Fibroblast of skin of right biceps (primary cell): ENCODE measurements at regions not wholly inside any gene's neighbourhood (a gene's known extent, or its start where the extent isn't known, plus 50 kb on each side); places are given as distances from the start of the nearest gene placed in this dataset.
"Not testable (repeated sequence)": the region's sequence is repeated elsewhere in the genome, so short reads cannot be mapped to it uniquely, and the experiment has no call there.

ENCODE experiments used
- DNase-seq: peaks from one replicate; pipeline ENCODE4 v3.0.0-alpha.2; 2013

DNA sequence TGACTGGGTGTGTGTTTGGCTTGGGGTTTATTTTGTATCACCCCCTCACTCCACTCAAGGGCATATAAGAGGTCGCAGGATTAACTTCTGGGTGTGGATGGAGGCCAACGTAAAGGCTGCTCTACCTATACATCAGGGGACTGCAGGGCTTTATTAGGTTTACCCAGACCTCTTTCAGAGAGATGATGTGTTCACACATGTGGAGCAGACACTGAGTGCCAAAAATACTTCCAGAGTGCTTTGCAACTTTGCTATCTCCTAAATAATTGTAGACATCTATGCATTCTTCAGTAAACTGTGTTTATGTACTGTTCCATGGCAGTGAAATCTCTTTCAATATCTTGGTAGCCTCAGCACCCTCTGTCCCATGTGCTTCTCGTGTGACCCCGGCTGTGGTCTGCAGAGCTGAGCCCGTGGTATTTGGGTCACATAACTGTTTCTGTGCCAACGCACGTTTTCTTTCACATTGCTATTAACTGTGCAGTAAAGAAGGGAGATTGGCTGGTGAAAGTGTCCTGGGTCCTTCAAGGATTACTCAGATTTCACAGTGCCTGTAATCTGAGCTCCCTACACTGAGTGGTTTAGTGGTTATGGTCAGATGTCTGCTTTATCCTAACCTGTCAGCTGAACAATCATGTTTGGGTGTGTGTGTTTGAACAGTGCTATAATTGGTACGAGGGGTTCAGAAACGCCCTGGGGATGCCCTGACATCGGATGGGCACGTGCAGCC, 208.1 kb downstream of the VAPA start:
- peak; percentile 82 for DNase-seq

DNA sequence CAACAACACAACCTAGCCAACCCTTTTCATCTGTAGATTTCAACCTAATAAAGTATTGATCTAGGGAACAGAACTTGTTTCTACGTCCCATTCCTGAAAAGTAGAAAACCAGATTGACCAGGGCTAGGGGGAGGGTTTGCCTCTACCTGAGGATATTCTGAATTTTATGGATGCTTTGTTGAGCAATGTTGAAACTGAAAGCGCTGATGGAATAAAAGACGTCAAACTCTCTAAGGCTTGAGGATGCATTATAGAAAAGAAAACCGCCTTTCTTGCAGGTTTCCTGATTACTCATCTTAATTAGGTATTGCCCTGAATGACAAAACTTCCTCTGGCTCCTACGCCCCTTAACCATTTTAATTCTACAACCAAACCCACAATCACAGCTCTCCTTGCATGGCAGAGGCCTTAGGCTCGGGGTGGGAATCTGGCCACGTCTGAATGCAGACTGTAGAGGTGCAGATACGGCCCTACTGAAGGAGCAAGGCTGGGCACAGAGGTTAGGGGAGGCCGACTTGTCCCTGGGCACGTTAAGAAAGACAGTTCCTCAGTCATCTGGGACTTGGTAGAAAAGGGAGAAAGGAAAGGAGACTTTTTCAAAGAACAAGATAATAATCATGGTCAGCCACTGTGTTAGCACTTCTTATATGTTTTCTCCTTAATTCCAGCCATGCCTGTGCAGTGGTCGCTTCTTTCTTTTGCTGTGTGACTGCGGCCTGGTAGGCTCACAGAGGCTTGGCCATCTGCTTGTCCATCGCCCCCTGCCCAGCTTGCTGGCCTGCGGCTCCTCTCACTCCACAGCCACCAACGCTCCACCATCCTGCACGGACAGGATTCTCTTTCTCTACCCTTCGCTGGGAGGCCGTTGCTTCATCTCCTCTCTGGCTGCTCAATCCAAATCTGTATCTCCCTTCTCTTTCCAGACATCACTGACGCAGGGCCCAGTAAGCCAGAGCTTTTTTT, 209.5 kb downstream of the VAPA start:
- peak; percentile 28 for DNase-seq

DNA sequence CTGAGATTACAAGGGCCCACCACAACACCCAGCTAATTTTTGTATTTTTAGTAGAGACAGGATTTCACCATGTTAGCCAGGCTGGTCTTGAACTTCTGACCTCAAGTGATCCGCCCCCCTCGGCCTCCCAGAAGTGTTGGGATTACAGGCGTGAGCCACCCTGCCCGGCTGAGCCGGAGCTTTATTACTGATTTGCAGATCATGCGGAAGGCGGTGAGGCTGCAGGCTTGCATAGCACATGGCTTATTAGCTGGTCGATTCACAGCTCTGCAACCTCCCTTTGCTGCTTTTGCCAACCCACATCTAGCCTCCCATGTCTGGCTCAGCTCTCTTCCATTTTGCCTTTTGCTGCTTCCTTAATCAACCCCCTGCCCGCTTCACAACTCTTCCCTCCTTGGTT, 210.3 kb downstream of the VAPA start:
- DNase-seq, result no peak

GRCh38 chr18:10124557-10124956, 210.7 kb downstream of the VAPA start:
- no peak for DNase-seq

DNA sequence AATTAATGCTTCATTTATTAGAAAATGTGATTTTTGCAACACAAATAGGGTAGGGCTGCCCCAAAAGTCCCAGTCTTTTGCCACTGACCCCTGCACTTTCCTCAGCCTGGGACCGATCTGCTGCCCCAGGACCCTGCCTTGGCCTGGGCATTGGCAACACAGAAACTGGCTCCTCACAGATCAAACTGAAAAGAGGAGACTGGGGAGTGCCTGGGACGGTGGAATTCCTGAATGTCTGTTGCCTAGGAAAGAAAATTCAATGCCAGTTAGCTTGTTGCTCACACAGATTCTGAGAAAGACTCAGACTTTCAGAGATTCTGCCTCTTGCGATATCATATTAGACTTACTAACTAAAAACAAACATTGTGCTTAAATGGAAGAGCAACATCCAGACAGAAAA, 211.2 kb downstream of the VAPA start:
- no peak for DNase-seq

DNA sequence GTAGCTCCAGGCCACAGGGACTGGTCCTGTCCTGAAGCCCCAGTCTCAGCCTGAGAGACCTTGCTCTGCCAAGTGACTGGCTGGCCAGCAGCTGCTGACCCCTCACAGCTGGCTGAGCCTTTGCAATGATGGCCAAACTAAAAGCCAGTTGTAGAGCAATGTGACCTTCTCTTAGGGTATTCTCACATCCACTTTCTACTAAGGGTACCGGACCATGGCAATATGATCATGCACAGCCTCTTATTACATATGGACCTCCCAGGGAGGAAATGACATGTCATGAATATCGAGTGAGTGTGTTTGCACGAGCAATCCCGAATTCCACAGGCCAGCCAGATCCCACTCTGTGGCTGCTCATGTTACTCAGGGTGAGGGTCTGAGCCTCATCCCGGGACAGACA, 213.9 kb downstream of the VAPA start:
- DNase-seq, result peak; percentile 36

DNA sequence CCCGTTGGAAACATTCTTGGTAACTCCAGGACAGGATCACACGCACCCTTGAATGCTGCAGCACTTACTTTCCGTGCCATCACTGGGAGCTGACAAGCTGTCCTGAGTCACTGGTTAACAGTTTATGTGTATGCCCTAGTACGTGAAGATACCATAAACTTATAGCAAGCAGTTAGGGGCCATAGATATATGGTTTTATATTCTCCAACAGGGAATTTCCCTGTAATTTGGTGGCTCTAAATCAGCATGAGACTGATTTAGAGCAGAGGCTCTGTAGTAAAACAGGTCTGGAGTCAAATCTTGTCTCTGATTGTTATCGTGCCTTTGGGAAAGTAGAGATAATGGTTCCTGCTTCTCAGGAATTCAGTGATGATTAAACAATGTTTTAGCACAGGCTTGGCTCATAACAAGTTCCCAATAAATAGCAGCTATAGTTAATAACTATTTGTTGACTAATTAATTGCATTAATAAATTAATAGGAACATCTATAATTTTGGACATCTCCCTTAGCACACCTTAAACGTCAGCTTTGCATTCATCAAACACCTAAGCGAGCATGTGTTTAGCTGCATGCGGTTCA, 215.2 kb downstream of the VAPA start:
- DNase-seq, result peak; percentile 53

GRCh38 chr18:10130606-10131005, 216.8 kb downstream of the VAPA start:
- peak; percentile 46 for DNase-seq

DNA sequence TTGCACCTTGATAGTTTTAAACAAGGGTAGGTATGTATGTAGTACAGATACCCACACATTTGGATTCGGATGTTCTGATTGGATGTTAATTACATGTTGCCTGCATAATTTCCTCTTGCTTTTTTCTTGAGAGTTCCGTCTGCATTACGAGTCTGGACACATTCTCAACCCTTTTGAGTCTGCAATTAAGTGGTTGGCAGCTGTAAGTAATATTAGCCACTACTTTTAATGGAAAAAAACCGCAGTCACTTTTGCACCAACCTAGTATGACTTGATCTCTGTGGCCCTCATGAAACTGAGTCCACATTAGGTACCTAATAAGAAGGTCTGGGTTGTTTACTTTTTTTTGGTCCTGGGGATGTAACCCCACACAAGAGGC, 217.3 kb downstream of the VAPA start:
- no peak for DNase-seq

GRCh38 chr18:10131460-10132395, 217.9 kb downstream of the VAPA start:
- DNase-seq, result no peak

- no peak for DNase-seq
Measured at GRCh38 chr18:10133516-10133915, 219.7 kb downstream of the VAPA start.

GRCh38 chr18:10134204-10134603, 220.4 kb downstream of the VAPA start:
- DNase-seq, result no peak

DNA sequence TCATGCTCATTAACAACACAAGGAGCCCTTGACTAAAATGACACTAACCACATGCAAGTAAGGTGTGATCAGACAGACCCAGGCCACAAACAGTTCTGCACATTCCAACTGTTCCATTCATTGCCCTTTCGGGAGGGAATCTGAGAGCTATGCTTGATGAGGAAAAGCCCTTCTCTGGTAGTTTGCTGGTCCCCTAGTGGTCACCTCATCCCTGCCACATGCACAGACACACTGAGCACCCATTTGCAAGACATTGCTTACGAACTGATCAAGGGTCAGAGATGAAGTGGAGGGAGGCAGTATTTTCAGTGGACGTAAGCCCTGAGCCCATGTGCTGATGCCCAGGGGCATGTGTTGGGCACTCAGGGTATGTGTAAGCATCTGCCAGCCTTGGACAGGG, 220.9 kb downstream of the VAPA start:
- not testable (repeated sequence) for DNase-seq

DNA sequence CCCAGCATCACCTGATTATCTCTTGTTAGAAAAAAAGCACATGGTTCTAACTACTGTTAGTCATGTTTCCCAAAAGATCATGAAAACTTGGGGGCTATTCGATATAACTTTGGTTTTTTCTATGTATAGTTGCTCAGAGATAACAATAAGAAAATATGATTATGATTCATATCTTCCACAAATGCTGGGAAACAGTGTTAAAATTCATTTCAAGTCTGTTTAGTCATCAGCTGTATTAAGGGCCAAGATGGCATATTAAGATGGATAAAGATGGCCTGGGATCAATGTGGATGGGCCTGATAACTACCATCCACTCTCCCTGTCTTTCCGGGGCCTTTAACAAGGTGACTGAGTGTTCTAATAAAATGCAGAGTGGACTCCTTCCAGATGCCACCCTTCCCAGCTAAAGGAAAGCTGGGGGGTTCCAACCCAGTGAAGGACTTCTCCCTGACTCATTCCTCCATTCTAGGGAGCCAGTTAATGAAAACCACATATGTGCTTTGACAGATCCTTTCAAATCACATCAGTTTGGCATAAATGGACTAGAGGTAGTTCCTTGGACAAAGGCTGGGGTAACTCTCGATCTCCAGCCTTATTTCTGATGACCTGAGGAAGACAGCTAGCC, 221.6 kb downstream of the VAPA start:
- DNase-seq, result peak; percentile 73

DNA sequence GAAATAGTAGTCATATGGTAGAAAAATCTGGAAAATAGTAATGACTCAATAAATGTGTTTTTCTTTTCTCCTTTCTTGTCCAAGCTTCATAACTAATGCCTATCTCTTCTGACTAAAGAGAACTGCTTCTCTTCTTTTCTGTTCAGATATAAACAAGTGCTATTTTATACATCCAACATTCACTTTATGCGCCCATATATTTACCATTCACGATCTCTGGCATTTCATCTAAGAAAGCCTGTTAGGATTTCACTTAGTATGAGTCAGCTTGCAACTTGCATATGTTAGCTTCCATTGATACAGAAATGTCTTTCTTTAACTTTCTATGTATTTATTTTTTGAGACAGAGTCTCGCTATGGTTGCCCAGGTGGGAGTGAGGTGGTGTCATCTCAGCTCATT, 224.9 kb downstream of the VAPA start:
- peak; percentile 36 for DNase-seq

- DNase-seq, result peak; percentile 85
Measured at GRCh38 chr18:10139783-10140410, 226.1 kb downstream of the VAPA start.

GRCh38 chr18:10140461-10141282, 226.9 kb downstream of the VAPA start:
- peak; percentile 63 for DNase-seq

GRCh38 chr18:10141559-10141958, 227.7 kb downstream of the VAPA start:
- no peak for DNase-seq

- no peak for DNase-seq
Measured at GRCh38 chr18:10142056-10142455, 228.2 kb downstream of the VAPA start.

- peak; percentile 73 for DNase-seq
Measured at GRCh38 chr18:10142496-10143160, 228.8 kb downstream of the VAPA start.
